GM23338 (cell line): ENCODE measurements at regions not wholly inside any gene's neighbourhood (a gene's known extent, or its start where the extent isn't known, plus 50 kb on each side); places are given as distances from the start of the nearest gene placed in this dataset.
A peak's percentile ranks its signal among the peaks of the same experiment; 100 is the strongest.

Experiments used
- ATAC-seq: fragments of 200-7000 bp; cut with Tn5 transposase; 3 replicates; pipeline ENCODE4 v1.9.1; 2020
- DNase-seq: peaks from one replicate; pipeline ENCODE4 v3.0.0-alpha.2; 2015; ENCODE audit warnings: low spot score
- H2AFZ ChIP-seq: fragments of 200-600 bp; sonication (generic); 2 replicates; pipeline ENCODE4 v1.8.0; 2016; ENCODE audit warnings: antibody characterized with exemption, mild to moderate bottlenecking, moderate library complexity
- H3F3A ChIP-seq: fragments of 200-600 bp; sonication (generic); replicated peaks from 2 replicates; pipeline ENCODE4 v1.8.0; 2017; ENCODE audit warnings: antibody characterized with exemption, mixed run types, low read depth
- H3K27ac ChIP-seq: fragments of 200-600 bp; sonication (generic); 2 replicates; pipeline ENCODE4 v1.6.1; 2016; ENCODE audit warnings: low read depth
- H3K27me3 ChIP-seq: fragments of 200-600 bp; sonication (generic); 2 replicates; pipeline ENCODE4 v1.8.0; 2016; ENCODE audit warnings: mild to moderate bottlenecking, mixed run types, moderate library complexity; ENCODE audit not compliant: insufficient read depth
- H3K36me3 ChIP-seq: fragments of 200-600 bp; sonication (generic); 2 replicates; pipeline ENCODE4 v1.8.0; 2016; ENCODE audit warnings: mild to moderate bottlenecking; ENCODE audit not compliant: insufficient read depth
- H3K4me1 ChIP-seq: fragments of 200-600 bp; sonication (generic); 2 replicates; pipeline ENCODE4 v1.8.0; 2016; ENCODE audit warnings: mild to moderate bottlenecking, moderate library complexity; ENCODE audit not compliant: insufficient read depth
- H3K4me2 ChIP-seq: fragments of 200-600 bp; sonication (generic); 2 replicates; pipeline ENCODE4 v1.7.1; 2017; ENCODE audit warnings: mixed run types
- H3K4me3 ChIP-seq: fragments of 200-600 bp; sonication (generic); 2 replicates; pipeline ENCODE4 v1.6.1; 2016; ENCODE audit warnings: mixed run types
- H3K79me2 ChIP-seq: fragments of 200-600 bp; sonication (generic); replicated peaks from 2 replicates; pipeline ENCODE4 v1.8.0; 2017; ENCODE audit warnings: mild to moderate bottlenecking; ENCODE audit not compliant: insufficient read depth
- H3K9me2 ChIP-seq: fragments of 200-600 bp; sonication (generic); 2 replicates; pipeline ENCODE4 v1.8.0; 2017; ENCODE audit not compliant: insufficient read depth
- H4K20me1 ChIP-seq: fragments of 200-600 bp; sonication (generic); replicated peaks from 2 replicates; pipeline ENCODE4 v1.8.0; 2017; ENCODE audit warnings: mild to moderate bottlenecking; ENCODE audit not compliant: insufficient read depth
- H3K27ac Mint-ChIP-seq: 2 replicates; pipeline ENCODE4 v1.8.0; 2020; ENCODE audit warnings: inconsistent platforms, mild to moderate bottlenecking, moderate library complexity, mixed read lengths
- H3K27me3 Mint-ChIP-seq: 3 replicates; pipeline ENCODE4 v1.8.0; 2022; ENCODE audit warnings: low read depth, mild to moderate bottlenecking, moderate library complexity, mixed read lengths, inconsistent platforms; ENCODE audit not compliant: insufficient read depth, poor library complexity
- H3K36me3 Mint-ChIP-seq: 3 replicates; pipeline ENCODE4 v1.8.0; 2021; ENCODE audit warnings: low read depth, mild to moderate bottlenecking, inconsistent platforms, moderate library complexity, mixed read lengths
- H3K4me1 Mint-ChIP-seq: 3 replicates; pipeline ENCODE4 v1.8.0; 2020; ENCODE audit warnings: mild to moderate bottlenecking, inconsistent platforms, mixed read lengths
- H3K4me3 Mint-ChIP-seq: 3 replicates; pipeline ENCODE4 v1.8.0; 2021; ENCODE audit warnings: moderate library complexity, mild to moderate bottlenecking, inconsistent platforms, mixed read lengths
- H3K9me3 Mint-ChIP-seq: 3 replicates; pipeline ENCODE4 v1.8.0; 2020; ENCODE audit warnings: moderate library complexity, mild to moderate bottlenecking, inconsistent platforms, mixed read lengths
- CREB1 ChIP-seq: fragments of 250-450 bp; sonication (Bioruptor Pico); IDR thresholded peaks from 2 replicates; pipeline ENCODE4 v1.5.0; 2020; ENCODE audit warnings: low read depth, mild to moderate bottlenecking, moderate library complexity
- EZH2 ChIP-seq: fragments of 200-600 bp; sonication (generic); IDR thresholded peaks from one replicate; pipeline ENCODE4 v1.8.0; 2017; ENCODE audit warnings: antibody characterized with exemption, mild to moderate bottlenecking, low read depth; ENCODE audit not compliant: unreplicated experiment
- EZH2phosphoT487 ChIP-seq: fragments of 200-600 bp; sonication (generic); IDR thresholded peaks from one replicate; pipeline ENCODE4 v1.8.1; 2018; ENCODE audit warnings: antibody characterized with exemption; ENCODE audit not compliant: unreplicated experiment
- STAT1 ChIP-seq: IDR thresholded peaks from one replicate; pipeline ENCODE4 v1.6.1; 2016; ENCODE audit warnings: antibody characterized with exemption; ENCODE audit not compliant: unreplicated experiment
- ZNF114 ChIP-seq: fragments of 250-450 bp; sonication (Bioruptor Pico); IDR thresholded peaks from 2 replicates; pipeline ENCODE4 v1.5.0; 2020; ENCODE audit warnings: mild to moderate bottlenecking, moderate library complexity
- ZNF331 ChIP-seq: fragments of 250-450 bp; sonication (Bioruptor Pico); IDR thresholded peaks from 2 replicates; pipeline ENCODE4 v1.5.0; 2020; ENCODE audit warnings: low read depth, mild to moderate bottlenecking, moderate library complexity
- TF ChIP-seq, protein P1 (sequence below), 2 experiments: fragments of 200-600 bp in 1 of 2; sonication (generic) in 1 of 2; conservative IDR thresholded peaks; 2 replicates each; pipeline versions ENCODE4 v1.5.1 to v1.6.1; 2016 to 2017; ENCODE audit warnings: antibody characterized with exemption in 2 of 2, low read depth in 2 of 2, mild to moderate bottlenecking in 2 of 2, moderate library complexity in 1 of 2
- TF ChIP-seq, protein P2 (sequence below): IDR thresholded peaks from one replicate; pipeline ENCODE4 v1.6.1; 2018; ENCODE audit warnings: antibody characterized with exemption; ENCODE audit not compliant: unreplicated experiment

- Histone ChIP-seq H2AFZ (no peak overlapping the region), H3K4me3 (no peak overlapping the region), H3K27ac (no peak overlapping the region), H3K79me2 (no peaks in the 10 kb centered on the region), H3K4me1 (no peaks in the 10 kb centered on the region), H3K36me3 (no peaks in the 10 kb centered on the region), H3K9me2 (no peaks in the 10 kb centered on the region), H3K27me3 (no peaks in the 10 kb centered on the region), H4K20me1 (no peaks in the 10 kb centered on the region), H3F3A (no peaks in the 10 kb centered on the region), H3K4me2 (no peak overlapping the region)
- no peak for DNase-seq
- no peaks in the 10 kb centered on the region for H3K9me3 Mint-ChIP-seq
- no peak overlapping the region for H3K4me3 Mint-ChIP-seq
- peaks cover 19% of the 10 kb centered on the region for H3K4me1 Mint-ChIP-seq
- no peaks in the 10 kb centered on the region for H3K36me3 Mint-ChIP-seq
- no peak overlapping the region for H3K27ac Mint-ChIP-seq
- TF ChIP-seq EZH2: no peak
- TF ChIP-seq, protein P1, sequence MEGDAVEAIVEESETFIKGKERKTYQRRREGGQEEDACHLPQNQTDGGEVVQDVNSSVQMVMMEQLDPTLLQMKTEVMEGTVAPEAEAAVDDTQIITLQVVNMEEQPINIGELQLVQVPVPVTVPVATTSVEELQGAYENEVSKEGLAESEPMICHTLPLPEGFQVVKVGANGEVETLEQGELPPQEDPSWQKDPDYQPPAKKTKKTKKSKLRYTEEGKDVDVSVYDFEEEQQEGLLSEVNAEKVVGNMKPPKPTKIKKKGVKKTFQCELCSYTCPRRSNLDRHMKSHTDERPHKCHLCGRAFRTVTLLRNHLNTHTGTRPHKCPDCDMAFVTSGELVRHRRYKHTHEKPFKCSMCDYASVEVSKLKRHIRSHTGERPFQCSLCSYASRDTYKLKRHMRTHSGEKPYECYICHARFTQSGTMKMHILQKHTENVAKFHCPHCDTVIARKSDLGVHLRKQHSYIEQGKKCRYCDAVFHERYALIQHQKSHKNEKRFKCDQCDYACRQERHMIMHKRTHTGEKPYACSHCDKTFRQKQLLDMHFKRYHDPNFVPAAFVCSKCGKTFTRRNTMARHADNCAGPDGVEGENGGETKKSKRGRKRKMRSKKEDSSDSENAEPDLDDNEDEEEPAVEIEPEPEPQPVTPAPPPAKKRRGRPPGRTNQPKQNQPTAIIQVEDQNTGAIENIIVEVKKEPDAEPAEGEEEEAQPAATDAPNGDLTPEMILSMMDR (conservative IDR thresholded peaks at IDR 0.05; ENCODE audit: low read depth in 2 of 2): no peak
- no peak for TF ChIP-seq STAT1
- no peak for TF ChIP-seq CREB1 (CRISPR knock-in tag)
- no peaks in the 10 kb centered on the region for H3K27me3 Mint-ChIP-seq
- ATAC-seq: no peak
Observed at GRCh38 chr2:177117755-177118154, 94.8 kb upstream of the HNRNPA3 start.

- H3K27ac Mint-ChIP-seq: no peak overlapping the region
- Histone ChIP-seq H2AFZ (no peak overlapping the region), H3K4me2 (no peak overlapping the region), H3F3A (no peaks in the 10 kb centered on the region), H3K4me1 (no peaks in the 10 kb centered on the region; the same call in 1 of the 2 replicates), H3K4me3 (no peak overlapping the region), H3K9me2 (no peaks in the 10 kb centered on the region), H3K79me2 (no peaks in the 10 kb centered on the region), H3K36me3 (no peaks in the 10 kb centered on the region), H3K27ac (no peak overlapping the region), H4K20me1 (no peaks in the 10 kb centered on the region), H3K27me3 (no peaks in the 10 kb centered on the region)
- DNase-seq: peak; percentile 64
- H3K9me3 Mint-ChIP-seq: no peaks in the 10 kb centered on the region
- no peak for TF ChIP-seq EZH2phosphoT487
- no peak for TF ChIP-seq ZNF114
- TF ChIP-seq, protein P1 (conservative IDR thresholded peaks at IDR 0.05; ENCODE audit: low read depth in 2 of 2): no peak
- no peak for TF ChIP-seq STAT1
- H3K4me1 Mint-ChIP-seq: peaks cover 28% of the 10 kb centered on the region
- no peaks in the 10 kb centered on the region for H3K36me3 Mint-ChIP-seq
- ATAC-seq: peak; percentile 75
- H3K4me3 Mint-ChIP-seq: no peak overlapping the region
- no peaks in the 10 kb centered on the region for H3K27me3 Mint-ChIP-seq
Observed at GRCh38 chr2:177118636-177119035, 94.0 kb upstream of the HNRNPA3 start.

- H3K4me3 Mint-ChIP-seq: no peak overlapping the region
- Histone ChIP-seq H3K9me2 (no peaks in the 10 kb centered on the region), H3K4me2 (no peak overlapping the region), H3K79me2 (no peaks in the 10 kb centered on the region), H4K20me1 (no peaks in the 10 kb centered on the region), H3K4me3 (no peak overlapping the region), H2AFZ (no peak overlapping the region), H3K27ac (no peak overlapping the region), H3F3A (no peaks in the 10 kb centered on the region), H3K36me3 (no peaks in the 10 kb centered on the region), H3K4me1 (no peaks in the 10 kb centered on the region; the same call in 1 of the 2 replicates), H3K27me3 (no peaks in the 10 kb centered on the region)
- DNase-seq: no peak
- H3K27me3 Mint-ChIP-seq: no peaks in the 10 kb centered on the region
- no peak for ATAC-seq
- no peaks in the 10 kb centered on the region for H3K9me3 Mint-ChIP-seq
- no peak overlapping the region for H3K27ac Mint-ChIP-seq
- H3K36me3 Mint-ChIP-seq: no peaks in the 10 kb centered on the region
- peaks cover 28% of the 10 kb centered on the region for H3K4me1 Mint-ChIP-seq
- TF ChIP-seq STAT1 (no peak), ZNF331 (no peak)
- TF ChIP-seq, protein P2, sequence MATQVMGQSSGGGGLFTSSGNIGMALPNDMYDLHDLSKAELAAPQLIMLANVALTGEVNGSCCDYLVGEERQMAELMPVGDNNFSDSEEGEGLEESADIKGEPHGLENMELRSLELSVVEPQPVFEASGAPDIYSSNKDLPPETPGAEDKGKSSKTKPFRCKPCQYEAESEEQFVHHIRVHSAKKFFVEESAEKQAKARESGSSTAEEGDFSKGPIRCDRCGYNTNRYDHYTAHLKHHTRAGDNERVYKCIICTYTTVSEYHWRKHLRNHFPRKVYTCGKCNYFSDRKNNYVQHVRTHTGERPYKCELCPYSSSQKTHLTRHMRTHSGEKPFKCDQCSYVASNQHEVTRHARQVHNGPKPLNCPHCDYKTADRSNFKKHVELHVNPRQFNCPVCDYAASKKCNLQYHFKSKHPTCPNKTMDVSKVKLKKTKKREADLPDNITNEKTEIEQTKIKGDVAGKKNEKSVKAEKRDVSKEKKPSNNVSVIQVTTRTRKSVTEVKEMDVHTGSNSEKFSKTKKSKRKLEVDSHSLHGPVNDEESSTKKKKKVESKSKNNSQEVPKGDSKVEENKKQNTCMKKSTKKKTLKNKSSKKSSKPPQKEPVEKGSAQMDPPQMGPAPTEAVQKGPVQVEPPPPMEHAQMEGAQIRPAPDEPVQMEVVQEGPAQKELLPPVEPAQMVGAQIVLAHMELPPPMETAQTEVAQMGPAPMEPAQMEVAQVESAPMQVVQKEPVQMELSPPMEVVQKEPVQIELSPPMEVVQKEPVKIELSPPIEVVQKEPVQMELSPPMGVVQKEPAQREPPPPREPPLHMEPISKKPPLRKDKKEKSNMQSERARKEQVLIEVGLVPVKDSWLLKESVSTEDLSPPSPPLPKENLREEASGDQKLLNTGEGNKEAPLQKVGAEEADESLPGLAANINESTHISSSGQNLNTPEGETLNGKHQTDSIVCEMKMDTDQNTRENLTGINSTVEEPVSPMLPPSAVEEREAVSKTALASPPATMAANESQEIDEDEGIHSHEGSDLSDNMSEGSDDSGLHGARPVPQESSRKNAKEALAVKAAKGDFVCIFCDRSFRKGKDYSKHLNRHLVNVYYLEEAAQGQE: no peak
- TF ChIP-seq, protein P1 (conservative IDR thresholded peaks at IDR 0.05; ENCODE audit: low read depth in 2 of 2): no peak
Observed at GRCh38 chr2:177119099-177119498, 93.5 kb upstream of the HNRNPA3 start.
